SH-SY5Y (cell line): ENCODE measurements at regions not wholly inside any gene's neighbourhood (a gene's known extent, or its start where the extent isn't known, plus 50 kb on each side); places are given as distances from the start of the nearest gene placed in this dataset.

Experiments
- GATA2 ChIP-seq: IDR thresholded peaks from 2 replicates; pipeline ENCODE4 v1.6.1; 2011; ENCODE audit warnings: mild to moderate bottlenecking, low read depth, low read length
- GATA3 ChIP-seq: IDR thresholded peaks from 2 replicates; pipeline ENCODE4 v1.6.1; 2011; ENCODE audit warnings: low read depth, mild to moderate bottlenecking, low read length, moderate library complexity

DNA sequence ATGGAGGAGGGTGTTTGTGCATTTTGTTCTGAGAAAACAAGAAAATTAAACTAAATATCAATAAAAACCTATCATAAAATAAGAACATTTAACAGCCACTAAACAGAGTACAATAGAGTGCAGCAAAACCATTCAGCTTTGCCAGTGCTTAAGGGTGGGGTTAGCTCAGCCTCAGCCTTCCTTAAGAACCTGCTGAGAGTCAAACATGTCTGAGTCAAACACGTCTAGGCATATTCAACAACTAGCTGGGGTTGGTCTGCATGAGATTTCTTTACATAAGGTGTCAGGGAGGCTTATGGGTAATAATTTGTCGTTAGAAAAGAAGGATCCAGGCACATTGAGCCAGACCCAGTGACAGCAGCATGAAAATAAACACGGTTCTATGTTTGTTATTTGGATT is 298.2 kb downstream of the SP3 start:
- TF ChIP-seq GATA2 (no peak), GATA3 (no peak)
